SK-N-SH treated with all-trans-retinoic acid at 6 μM for 48 hours (cell line): ENCODE measurements at regions not wholly inside any gene's neighbourhood (a gene's known extent, or its start where the extent isn't known, plus 50 kb on each side); places are given as distances from the start of the nearest gene placed in this dataset.

Source experiments
- ATAC-seq: fragments of 200-7000 bp; cut with Tn5 transposase; 3 replicates; pipeline ENCODE4 v1.9.1; 2020; ENCODE audit warnings: mild to moderate bottlenecking, moderate library complexity
- BACH2 ChIP-seq: fragments of 250-450 bp; sonication (Bioruptor Pico); IDR thresholded peaks from 2 replicates; pipeline ENCODE4 v1.9.0; 2021; ENCODE audit warnings: mild to moderate bottlenecking, borderline replicate concordance
- CREB5 ChIP-seq: fragments of 250-450 bp; sonication (Bioruptor Pico); IDR thresholded peaks from 2 replicates; pipeline ENCODE4 v1.5.1; 2020; ENCODE audit warnings: low read depth, mild to moderate bottlenecking, moderate library complexity
- CSDC2 ChIP-seq: fragments of 250-450 bp; sonication (Bioruptor Pico); IDR thresholded peaks from 2 replicates; pipeline ENCODE4 v1.5.0; 2020; ENCODE audit warnings: mild to moderate bottlenecking, moderate library complexity
- CSRNP3 ChIP-seq: fragments of 250-450 bp; sonication (Bioruptor Pico); IDR thresholded peaks from 2 replicates; pipeline ENCODE4 v1.5.1; 2021; ENCODE audit warnings: mild to moderate bottlenecking, moderate library complexity
- ESRRG ChIP-seq: fragments of 250-450 bp; sonication (Bioruptor Pico); IDR thresholded peaks from 2 replicates; pipeline ENCODE4 v1.6.1; 2021; ENCODE audit warnings: mild to moderate bottlenecking
- GLIS3 ChIP-seq: fragments of 250-450 bp; sonication (Bioruptor Pico); IDR thresholded peaks from 2 replicates; pipeline ENCODE4 v1.5.0; 2020; ENCODE audit warnings: mild to moderate bottlenecking, moderate library complexity
- ISL1 ChIP-seq: fragments of 250-450 bp; sonication (Bioruptor Pico); IDR thresholded peaks from 2 replicates; pipeline ENCODE4 v2.1.2; 2022; ENCODE audit warnings: mild to moderate bottlenecking, moderate library complexity
- OSR1 ChIP-seq: fragments of 250-450 bp; sonication (Bioruptor Pico); IDR thresholded peaks from 2 replicates; pipeline ENCODE4 v1.8.0; 2022; ENCODE audit warnings: moderate library complexity, mild to moderate bottlenecking, inconsistent platforms
- PATZ1 ChIP-seq: fragments of 250-450 bp; sonication (Bioruptor Pico); IDR thresholded peaks from 2 replicates; pipeline ENCODE4 v1.8.0; 2020; ENCODE audit warnings: mild to moderate bottlenecking, moderate library complexity, borderline replicate concordance
- POU6F1 ChIP-seq: fragments of 250-450 bp; sonication (Bioruptor Pico); IDR thresholded peaks from 2 replicates; pipeline ENCODE4 v1.8.0; 2021; ENCODE audit warnings: low read depth, mild to moderate bottlenecking, moderate library complexity, borderline replicate concordance
- PPARA ChIP-seq: fragments of 250-450 bp; sonication (Bioruptor Pico); IDR thresholded peaks from 2 replicates; pipeline ENCODE4 v1.5.0; 2020; ENCODE audit warnings: mild to moderate bottlenecking, borderline replicate concordance
- RARB ChIP-seq: fragments of 250-450 bp; sonication (Bioruptor Pico); IDR thresholded peaks from 2 replicates; pipeline ENCODE4 v1.8.0; 2021; ENCODE audit warnings: mild to moderate bottlenecking, moderate library complexity
- TCF4 ChIP-seq: fragments of 250-450 bp; sonication (Bioruptor Pico); IDR thresholded peaks from 2 replicates; pipeline ENCODE4 v1.8.0; 2021; ENCODE audit warnings: mild to moderate bottlenecking, moderate library complexity, borderline replicate concordance
- TOX ChIP-seq: fragments of 250-450 bp; sonication (Bioruptor Pico); IDR thresholded peaks from 2 replicates; pipeline ENCODE4 v1.8.0; 2021; ENCODE audit warnings: mild to moderate bottlenecking, moderate library complexity, borderline replicate concordance
- TSHZ2 ChIP-seq: fragments of 250-450 bp; sonication (Bioruptor Pico); IDR thresholded peaks from 2 replicates; pipeline ENCODE4 v1.5.0; 2020; ENCODE audit warnings: mild to moderate bottlenecking, moderate library complexity
- ZC3H10 ChIP-seq: fragments of 250-450 bp; sonication (Bioruptor Pico); IDR thresholded peaks from 2 replicates; pipeline ENCODE4 v1.5.1; 2021; ENCODE audit warnings: mild to moderate bottlenecking, moderate library complexity
- ZFP3 ChIP-seq: fragments of 250-450 bp; sonication (Bioruptor Pico); IDR thresholded peaks from 2 replicates; pipeline ENCODE4 v1.5.0; 2020; ENCODE audit warnings: mild to moderate bottlenecking, moderate library complexity
- ZFP30 ChIP-seq: fragments of 450-650 bp; formaldehyde crosslinking; IDR thresholded peaks from 2 replicates; pipeline ENCODE4 v1.5.0; 2022; ENCODE audit warnings: mild to moderate bottlenecking, moderate library complexity
- ZNF565 ChIP-seq: fragments of 450-650 bp; formaldehyde crosslinking; conservative IDR thresholded peaks from 2 replicates; pipeline ENCODE4 v1.5.0; 2020; ENCODE audit warnings: low read depth, mild to moderate bottlenecking, moderate library complexity
- ZNF70 ChIP-seq: fragments of 450-650 bp; formaldehyde crosslinking; IDR thresholded peaks from 2 replicates; pipeline ENCODE4 v1.5.0; 2020; ENCODE audit warnings: mild to moderate bottlenecking, moderate library complexity
- ZNF8 ChIP-seq: fragments of 450-650 bp; formaldehyde crosslinking; IDR thresholded peaks from 2 replicates; pipeline ENCODE4 v1.5.0; 2020; ENCODE audit warnings: mild to moderate bottlenecking, moderate library complexity

- TF ChIP-seq GLIS3 (no peak), ESRRG (no peak), CSDC2 (CRISPR knock-in tag) (no peak), TCF4 (CRISPR knock-in tag) (no peak), CSRNP3 (CRISPR knock-in tag) (no peak), TSHZ2 (CRISPR knock-in tag) (no peak), RARB (CRISPR knock-in tag) (no peak), ZFP3 (CRISPR knock-in tag) (no peak), BACH2 (no peak), POU6F1 (CRISPR knock-in tag) (no peak)
- no peak for ATAC-seq
Observed at GRCh38 chr9:3018691-3019230, 174.9 kb upstream of the PUM3 start.

- ATAC-seq, result no peak
- TF ChIP-seq ESRRG, result no peak
Observed at GRCh38 chr9:3018071-3018470, 174.2 kb upstream of the PUM3 start.

- TF ChIP-seq ZFP3 (CRISPR knock-in tag) (no peak), PPARA (CRISPR knock-in tag) (no peak), OSR1 (CRISPR knock-in tag) (no peak), CREB5 (CRISPR knock-in tag) (no peak)
- ATAC-seq, result no peak
Observed at GRCh38 chr9:3014178-3014577, 170.3 kb upstream of the PUM3 start.

GRCh38 chr9:3012842-3013241 is 168.9 kb upstream of the PUM3 start:
- no peak for ATAC-seq
- TF ChIP-seq ESRRG, result no peak
- no peak for TF ChIP-seq TOX (CRISPR knock-in tag)
- TF ChIP-seq OSR1 (CRISPR knock-in tag), result no peak
- no peak for TF ChIP-seq ZNF565
- no peak for TF ChIP-seq ZFP30 (CRISPR knock-in tag)
- no peak for TF ChIP-seq ZFP3 (CRISPR knock-in tag)
- no peak for TF ChIP-seq ISL1
- no peak for TF ChIP-seq ZC3H10
- no peak for TF ChIP-seq RARB (CRISPR knock-in tag)
- TF ChIP-seq CSDC2 (CRISPR knock-in tag), result no peak
- no peak for TF ChIP-seq BACH2
- no peak for TF ChIP-seq ZNF70
- TF ChIP-seq CSRNP3 (CRISPR knock-in tag), result no peak
- TF ChIP-seq PATZ1 (CRISPR knock-in tag), result no peak
- no peak for TF ChIP-seq ZNF8
- TF ChIP-seq TCF4 (CRISPR knock-in tag), result no peak
- no peak for TF ChIP-seq POU6F1 (CRISPR knock-in tag)
